Embryonic facial prominence (tissue), 1 donor: ENCODE measurements at regions not wholly inside any gene's neighbourhood (a gene's known extent, or its start where the extent isn't known, plus 50 kb on each side); places are given as distances from the start of the nearest gene placed in this dataset.
"Not testable (repeated sequence)": the region's sequence is repeated elsewhere in the genome, so short reads cannot be mapped to it uniquely, and the experiment has no call there.

Experiments
- DNase-seq: peaks from one replicate; pipeline ENCODE4 v3.0.0-alpha.2; 2016; ENCODE audit errors: extremely low spot score

DNA sequence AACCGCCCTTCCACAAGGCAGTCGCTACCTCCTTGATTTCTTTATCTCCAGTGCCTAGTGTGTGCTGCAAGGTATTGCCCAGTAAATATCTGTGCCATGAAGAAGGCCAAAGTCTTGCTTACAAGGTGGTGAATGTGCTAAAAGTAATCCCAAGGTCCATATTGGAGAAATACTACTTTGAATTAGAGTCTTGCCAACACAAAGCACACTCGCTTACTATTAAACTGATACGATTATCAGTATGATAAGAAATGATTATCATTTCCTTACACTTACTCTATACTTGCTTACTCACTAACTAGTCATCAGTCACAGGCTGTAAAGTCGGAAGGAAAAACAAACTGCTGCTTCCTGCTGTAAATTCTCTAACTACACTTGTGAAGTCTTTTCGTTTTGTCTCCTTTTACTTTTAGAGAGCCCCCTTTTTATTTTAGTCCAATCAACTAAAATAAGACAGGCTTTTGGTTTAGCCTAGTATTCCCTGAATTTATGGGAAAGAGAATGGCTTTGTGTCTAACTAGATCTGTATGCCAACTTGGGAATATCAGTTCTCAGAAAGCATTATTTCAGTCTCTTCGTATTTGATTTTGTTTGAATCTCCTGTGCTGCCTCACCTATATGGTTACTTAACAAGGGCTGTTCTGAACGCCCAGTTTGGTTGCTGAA, 107.1 kb upstream of the TSC22D2 start:
- no peak for DNase-seq

DNA sequence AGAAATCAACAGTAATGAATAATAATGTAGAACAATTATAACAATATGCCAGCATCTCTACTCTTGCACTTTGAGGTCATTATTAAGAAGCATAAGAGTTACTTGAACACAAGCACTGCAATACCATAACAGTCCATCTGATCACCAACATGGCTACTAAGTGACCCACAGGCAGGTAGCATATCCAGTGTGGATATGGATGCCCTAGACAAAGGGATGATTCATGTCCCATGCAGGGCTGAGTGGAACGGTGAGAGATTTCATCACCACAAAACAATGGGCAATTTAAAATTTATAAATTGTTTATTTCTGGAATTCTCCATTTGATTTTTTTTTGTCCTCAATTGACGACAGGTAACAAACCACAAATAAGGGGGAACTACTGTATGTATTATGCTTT, 107.7 kb upstream of the TSC22D2 start:
- no peak for DNase-seq

DNA sequence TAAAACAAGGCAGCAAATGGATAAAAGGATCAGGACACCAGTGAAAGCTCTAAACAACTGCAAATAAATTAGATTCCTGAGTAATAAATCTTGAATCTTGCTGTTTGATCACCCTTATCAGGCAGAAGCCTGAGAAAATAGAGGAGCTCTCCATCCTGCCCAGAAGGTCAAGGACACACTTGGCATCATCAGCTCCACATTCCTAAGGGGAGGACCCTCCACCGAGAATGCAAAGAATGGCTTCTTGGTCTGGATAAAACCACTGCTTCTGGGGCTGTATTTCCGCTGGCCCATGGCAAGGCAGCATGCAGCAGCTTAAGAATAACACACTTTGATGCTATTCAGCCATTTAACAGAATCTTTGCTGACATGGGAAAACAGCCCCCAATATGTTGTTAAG, 108.9 kb upstream of the TSC22D2 start:
- no peak for DNase-seq

DNA sequence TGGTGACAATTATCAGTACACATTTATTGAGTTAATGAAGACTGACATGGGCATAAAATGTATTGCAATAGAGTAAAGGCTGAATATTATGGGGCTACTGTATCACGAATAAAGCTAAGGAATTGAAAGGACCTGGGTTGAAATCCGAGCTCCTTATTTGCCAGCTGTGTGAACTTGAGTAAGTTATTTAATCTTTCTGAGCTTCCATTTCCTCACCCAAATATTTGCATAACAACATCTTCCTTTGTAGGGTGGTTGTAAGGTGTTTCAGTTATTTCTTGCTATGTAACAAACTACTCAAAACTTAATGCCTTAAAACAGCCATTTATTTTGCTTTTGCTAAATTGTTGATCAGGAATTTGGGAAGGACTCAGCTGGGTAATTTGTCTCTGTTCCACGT, 111.1 kb upstream of the TSC22D2 start:
- DNase-seq = no peak

DNA sequence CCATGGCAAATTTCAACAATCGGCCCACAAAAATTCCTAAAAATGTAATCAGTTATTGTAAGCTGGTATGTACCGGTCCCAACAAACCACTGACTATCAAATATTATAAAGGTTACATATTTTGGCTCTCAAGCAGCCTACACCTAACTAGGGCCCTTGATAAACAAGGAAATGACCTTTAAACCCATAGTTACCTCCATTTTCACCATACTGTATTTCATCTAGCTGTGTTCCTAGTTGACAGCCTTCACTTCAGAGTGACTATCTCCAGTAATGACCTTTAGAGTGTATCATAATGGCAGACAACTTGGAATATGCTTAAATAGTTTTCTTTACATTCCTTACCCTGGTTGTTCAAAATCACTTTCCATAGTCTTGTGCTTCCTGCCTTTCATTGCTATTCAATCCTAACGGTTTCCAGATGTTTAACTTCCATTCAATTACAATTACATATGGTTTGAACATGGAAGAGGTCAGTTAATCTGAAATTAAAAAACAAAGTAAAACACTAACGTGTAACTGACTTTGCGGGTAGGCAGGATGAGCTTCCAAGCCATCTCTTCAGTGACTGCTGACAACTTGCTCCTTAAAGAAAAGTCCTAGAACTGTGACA, 111.9 kb upstream of the TSC22D2 start:
- peak; percentile 60 for DNase-seq

DNA sequence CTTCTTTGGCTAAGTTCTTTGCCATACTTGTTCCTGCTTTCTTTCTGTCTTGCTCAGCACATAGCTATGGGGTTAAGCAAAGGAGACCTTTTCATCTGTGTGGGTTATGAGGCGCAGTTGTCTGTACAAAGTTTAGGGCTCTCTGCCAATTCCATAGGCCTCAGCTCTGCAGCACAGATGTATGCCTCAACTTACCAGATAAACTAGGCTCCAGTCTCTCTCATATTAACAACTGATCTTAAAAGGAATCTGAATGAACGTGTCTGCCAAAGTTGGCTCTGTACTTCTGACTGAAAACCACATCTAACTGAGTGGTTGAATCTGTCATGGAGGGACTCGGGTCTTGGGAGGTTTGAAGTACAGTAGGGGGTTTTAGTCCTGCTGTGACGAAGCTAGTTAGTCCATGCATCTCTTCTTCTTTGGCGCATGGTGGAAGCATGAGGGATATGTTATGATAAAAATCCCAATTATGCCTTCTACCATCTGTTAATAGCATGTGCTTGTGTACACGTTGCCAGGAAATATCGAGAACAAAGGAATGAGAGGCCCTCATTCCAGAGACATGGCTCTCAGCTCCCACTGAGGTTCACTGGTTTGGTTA, 114.6 kb upstream of the TSC22D2 start:
- DNase-seq = peak; percentile 35

DNA sequence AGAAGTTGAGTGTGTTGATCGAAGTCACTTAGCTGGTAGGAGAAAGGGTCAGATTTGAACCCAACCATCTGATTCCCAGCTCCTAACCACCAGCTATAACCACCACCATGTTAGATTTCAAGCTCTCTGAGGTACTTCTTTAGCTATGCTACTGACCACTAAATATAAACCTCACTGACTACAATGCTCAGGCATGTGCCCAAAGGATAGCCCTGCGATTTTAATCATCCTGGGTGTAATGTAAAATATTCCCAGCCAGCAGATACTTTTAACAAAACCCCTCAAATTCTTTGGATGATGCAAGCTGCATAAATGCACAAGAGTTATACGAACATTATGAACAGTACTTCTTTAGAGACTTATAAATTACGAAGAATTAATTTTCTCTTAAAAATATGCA, 115.2 kb upstream of the TSC22D2 start:
- no peak for DNase-seq

DNA sequence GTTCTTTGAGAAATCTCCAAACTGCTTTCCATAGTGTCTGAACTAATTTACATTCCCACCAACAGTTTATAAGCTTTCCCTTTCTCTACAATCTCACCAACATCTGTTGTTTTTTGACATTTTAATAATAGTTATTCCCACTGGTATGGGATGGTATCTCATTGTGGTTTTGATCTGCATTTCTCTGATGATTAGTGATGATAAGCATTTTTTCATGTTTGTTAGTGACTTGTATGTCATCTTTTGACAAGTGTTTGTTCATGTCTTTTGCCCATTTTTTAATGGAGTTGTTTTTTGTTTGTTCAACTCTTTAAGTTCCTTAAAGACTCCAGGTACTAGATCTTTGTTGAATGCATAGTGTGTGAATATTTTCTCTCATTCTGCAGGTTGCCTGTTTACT, 116.6 kb upstream of the TSC22D2 start:
- DNase-seq = no peak

DNA sequence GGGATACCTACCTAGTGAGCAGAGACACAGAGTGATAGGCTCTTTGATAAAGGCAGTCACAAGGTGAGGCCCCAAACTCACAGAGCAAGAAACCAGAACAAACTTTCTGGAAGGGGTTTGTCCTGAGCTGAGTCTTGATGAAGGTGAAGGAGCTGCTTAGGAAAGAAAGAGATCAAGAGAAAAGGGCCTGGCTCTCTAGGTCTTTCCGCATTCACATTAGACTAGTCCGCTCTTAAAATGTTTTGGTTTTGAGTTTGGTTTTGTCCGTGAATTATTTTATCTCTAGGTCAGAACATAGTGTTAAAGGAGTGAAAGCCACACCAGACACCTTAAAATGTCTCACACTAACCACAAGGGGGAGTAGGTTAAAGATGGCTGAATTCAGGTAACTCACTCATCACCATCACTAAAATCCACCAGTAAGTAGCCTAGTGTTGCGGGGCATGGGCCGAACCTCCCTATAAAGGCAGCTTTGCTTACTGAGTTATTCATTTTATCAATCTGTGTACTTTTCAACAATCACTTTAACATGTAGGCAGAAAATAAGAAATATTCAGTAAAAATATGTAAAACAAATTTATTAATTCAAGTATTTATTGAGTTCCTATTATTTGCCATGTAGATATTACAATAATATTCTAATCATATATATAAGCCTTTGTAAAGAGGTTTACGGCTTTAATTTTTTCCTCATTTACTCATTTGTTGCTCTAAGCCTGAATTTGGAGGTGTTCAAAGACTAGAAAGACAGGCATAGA, 121.5 kb upstream of the TSC22D2 start:
- DNase-seq = no peak

DNA sequence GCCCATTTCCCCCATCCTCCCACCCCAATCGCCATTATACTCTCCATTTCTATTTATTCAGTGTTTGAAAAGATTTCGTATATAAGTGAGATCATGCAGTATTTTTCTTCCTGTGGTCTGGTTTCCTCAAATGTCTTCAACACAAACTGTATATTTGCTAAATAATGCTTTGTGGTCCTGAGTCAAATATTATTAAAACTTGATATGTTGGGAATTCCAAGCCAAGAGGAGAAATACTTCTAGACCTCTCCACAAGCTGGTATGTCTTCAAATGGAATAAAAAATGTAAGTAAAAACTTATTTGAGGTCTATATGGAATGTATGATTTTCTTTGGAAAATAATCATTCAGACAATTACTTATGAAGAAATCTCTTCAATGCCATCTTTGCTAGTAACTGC, 122.5 kb upstream of the TSC22D2 start:
- no peak for DNase-seq

DNA sequence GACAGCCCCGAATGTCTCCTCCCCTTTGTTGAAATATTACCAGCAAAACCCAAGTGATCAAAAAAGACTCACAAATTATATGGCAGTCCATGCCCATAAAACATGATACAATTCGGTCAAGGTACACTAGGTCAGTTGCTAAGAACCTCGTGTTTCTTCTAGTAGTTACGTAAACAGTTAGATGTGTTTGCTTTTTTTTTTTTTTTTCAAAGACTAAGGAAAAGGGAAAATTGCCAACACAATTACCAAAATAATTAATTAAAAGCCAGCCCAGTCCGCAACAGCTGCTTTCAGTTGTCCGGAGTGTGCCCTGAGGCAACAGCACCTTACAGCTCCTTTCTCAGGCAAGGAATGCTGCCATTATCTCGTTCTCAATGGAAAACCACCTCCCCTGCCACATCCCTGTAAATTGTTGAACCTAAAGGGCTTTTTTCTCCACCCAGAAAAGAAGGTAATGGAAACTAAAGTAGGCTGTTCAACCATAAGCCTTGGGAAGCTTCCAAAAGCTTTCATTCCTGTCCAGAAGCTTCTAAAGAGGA, 129.2 kb upstream of the TSC22D2 start:
- DNase-seq = no peak

DNA sequence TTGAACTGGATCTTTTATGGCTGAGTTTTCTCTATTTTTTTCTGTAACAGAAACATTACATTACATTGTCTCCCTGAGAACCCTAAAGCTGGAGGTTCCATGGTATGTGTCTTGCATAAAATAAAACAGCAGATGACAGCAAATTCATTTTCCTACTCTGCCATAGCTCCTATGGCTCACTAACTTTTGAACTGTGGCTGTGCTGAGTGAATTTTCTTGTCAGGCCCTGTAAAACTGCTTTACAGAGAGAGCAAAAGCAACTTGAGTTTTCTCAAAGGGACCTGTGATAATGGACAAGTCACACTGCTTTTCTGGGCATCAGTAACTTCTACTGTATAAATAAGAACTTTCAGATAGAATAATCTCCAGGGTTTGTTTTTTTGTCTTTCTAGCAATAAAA, 129.9 kb upstream of the TSC22D2 start:
- no peak for DNase-seq

DNA sequence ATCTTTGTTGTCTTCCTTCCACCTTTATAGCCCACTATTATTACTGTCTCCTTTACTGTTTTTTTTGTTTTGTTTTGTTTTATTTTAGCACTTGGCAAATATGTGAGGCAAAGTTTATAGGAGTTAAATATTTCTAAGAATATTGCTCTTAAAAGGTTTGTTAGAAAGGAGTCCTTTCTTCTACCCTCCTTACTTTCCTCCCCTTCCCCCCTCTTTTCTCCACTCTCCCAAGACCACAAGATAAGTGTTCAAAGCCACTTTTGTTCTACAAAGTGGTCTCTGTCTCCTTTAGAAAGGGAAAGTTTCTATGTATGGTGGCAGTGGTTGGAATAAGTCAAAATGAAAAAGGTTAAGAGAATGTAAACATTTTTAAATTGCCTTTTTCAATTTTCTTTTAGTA, 130.7 kb upstream of the TSC22D2 start:
- no peak for DNase-seq

DNA sequence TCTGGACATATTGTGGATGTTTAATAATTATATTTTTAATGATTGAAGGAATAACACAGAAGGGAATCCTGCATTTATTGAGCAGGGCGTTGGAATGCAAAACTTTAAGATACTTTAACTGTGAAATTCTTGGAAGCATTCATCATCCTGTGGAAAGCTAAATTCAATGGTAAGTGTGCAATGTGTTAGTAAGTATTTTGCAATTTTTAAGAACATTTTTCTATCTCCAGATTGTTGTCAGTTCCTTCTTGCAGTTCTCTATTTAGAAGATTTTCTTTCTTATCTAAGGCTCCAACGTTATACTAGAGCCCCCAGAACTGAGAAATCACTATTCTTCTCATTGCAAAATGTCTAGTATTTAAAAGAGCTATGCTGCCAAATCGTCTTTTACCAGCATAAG, 132.2 kb upstream of the TSC22D2 start:
- DNase-seq = no peak

DNA sequence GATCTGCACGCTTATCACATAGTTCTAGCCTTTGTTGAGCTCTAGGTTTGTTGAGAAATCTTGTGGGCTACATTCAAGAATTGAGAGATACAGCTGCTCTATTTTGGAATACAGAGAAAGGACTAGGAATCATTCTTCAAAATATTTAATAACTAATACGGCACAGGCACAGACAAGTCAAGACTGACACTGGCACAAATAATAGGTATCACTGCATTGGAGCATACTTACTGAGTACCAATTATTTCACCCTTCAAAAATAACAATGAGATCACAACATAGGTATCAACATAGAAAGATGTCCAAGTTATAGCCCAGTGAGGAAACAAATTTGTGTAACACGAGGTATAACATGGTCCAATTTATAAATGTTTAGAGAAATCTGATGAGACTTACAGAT, 133.7 kb upstream of the TSC22D2 start:
- no peak for DNase-seq

DNA sequence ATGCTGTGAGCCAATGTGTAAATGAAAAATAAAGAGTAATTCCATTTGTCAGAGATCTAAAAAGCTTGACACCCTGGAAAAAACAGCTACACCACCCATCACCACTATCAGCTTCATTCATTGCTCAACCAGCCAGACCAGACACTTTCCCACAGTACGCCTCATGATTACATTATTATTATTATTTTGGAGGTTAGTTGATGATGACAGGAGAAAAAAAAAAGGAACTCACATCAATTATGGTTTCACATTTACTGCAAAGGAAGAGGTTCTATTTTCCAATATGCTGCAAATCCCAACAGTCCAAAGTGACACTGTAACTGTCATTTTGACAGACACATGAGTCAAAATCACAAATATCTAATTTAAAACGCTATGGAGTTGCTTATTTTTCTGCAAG, 134.7 kb upstream of the TSC22D2 start:
- DNase-seq = no peak

DNA sequence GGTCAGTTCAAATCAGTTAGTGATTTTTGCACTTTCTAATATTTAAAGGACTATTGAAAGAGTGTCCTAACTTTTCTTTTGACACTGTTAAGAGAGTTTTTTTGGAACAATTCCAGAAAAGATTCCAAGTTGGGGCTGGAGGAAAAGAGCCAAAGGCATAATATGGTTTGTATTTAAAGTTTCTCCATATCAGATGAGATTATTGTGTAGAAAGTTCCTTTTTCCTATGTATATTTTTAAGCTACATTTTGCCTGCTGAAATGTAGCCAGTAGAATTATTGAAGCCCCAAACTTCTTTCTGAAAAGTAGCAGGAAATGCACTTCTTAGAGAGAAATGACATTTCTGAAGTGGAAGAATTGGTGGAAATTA, 136.5 kb upstream of the TSC22D2 start:
- no peak for DNase-seq

DNA sequence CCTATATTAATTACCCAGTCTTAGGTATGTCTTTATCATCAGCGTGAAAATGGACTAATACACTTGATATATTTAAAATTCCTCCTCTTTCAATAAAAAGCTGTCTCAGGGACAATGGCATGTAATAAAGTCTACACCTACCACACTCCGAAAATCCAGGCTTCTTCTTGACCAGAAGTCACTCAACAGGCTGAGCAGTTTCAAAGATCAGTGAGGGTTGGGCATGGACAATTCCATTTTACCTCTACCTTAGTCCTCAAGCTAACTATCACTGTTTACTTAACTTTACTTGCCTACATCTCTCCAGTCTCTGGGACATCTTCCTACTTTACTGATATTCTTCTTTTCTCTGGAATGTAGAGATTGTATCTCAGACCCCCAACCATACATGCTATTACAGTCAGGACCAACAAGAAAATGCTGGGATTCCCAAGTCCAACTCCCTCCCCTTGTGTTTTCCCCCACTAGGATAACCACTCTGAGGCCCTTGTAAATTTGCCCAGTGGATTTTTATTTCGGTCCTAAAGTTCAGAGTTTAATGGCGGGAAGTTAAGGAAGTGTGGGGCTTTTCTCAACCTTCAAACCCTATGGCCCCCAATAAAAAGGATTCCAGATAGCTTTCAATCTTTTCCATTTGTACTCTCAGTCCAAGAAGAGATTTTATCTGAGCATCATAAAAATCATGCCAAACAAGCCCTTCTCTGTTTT, 137.1 kb upstream of the TSC22D2 start:
- DNase-seq = no peak

DNA sequence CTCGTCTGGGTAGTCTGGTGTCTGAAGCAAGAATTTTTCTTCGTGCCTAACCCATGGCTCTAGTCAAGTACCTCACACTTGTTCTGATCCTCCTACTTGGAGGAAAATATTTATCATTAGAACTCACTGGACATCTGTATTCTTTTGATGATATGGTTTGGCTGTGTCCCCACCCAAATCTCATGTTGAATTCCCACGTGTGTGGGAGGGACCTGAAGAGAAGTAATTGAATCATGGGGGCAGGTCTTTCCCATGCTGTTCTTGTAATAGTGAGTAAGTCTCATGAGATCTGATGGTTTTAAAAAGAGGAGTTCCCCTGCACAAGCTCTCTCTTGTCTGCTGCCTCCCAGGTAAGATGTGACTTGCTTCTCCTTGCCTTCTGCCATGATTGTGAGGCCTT, 137.7 kb upstream of the TSC22D2 start:
- DNase-seq = not testable (repeated sequence)

DNA sequence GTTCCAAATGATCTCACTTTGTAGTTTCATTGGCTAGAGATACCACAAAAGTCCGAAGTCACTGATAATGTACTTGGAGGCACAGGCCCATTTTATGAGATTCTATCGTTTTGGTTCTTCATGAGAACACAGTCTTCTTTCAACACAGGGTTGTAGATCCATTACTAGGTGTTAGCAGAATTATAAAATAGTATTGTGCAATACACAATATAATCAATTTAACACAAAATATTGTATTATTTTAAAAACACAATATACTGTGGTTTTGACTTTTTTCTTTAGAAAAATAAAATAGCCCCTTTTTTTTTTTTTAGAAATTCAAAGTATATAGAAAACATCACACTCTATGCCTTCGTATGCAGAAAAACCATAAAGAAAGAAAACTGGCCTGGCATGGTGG, 138.6 kb upstream of the TSC22D2 start:
- DNase-seq = no peak

DNA sequence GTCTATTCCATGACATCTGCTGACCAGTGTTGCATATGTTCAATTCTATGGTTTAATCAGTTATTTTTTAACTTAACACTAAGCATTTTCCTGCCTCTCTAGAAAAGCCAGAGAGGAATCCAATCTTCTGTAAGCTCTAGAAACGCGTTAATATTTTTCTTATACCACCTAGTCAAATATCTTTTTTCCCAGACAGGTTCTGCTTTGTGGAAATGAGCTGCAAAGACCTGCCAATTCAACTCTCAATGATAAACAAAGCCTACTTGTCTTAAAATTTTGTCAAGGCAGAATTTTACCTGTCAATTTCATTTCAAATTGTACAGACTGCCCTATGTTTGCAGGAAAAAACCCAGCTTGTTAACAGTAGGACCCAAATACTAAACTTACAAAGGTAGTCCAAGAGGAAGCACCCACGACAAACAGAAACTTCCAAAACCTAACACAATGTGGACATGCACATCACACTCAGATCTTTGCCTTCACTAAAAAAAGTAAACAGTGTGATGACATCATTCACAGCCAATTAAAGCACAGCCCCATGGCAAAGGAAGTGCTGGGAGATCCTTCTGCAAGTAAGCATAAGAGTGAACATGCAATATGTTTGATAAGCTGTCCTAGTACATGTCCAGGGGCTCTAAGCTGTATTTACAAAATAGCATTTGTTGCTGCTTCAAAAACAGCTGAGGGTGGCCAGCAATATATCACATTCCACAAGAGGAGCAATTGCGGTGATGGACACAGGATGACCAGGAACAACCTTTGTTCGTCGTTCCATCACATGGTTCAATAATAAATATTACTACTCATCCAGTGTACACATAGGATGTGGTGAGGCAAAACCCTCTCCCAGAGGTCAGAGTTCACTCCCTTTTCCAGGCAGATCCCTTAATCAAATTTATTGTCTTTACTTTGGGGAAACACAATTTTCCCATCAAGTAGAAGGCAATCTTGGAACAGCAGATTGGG, 139.4 kb upstream of the TSC22D2 start:
- DNase-seq = no peak
